Hepatocyte (in vitro differentiated cells): ENCODE measurements at regions not wholly inside any gene's neighbourhood (a gene's known extent, or its start where the extent isn't known, plus 50 kb on each side); places are given as distances from the start of the nearest gene placed in this dataset.

Experiments
- CTCF ChIP-seq: fragments of 200-600 bp; sonication (generic); IDR thresholded peaks from 2 replicates; pipeline ENCODE4 v1.5.1; 2016; ENCODE audit warnings: antibody characterized with exemption, mild to moderate bottlenecking; ENCODE audit not compliant: poor library complexity
- EZH2 ChIP-seq: fragments of 200-600 bp; sonication (generic); IDR thresholded peaks from 2 replicates; pipeline ENCODE4 v1.6.1; 2016; ENCODE audit warnings: antibody characterized with exemption, mild to moderate bottlenecking, borderline replicate concordance
- EZH2phosphoT487 ChIP-seq: fragments of 200-600 bp; sonication (generic); IDR thresholded peaks from one replicate; pipeline ENCODE4 v1.6.1; 2018; ENCODE audit warnings: antibody characterized with exemption, mild to moderate bottlenecking, low read depth, moderate library complexity; ENCODE audit not compliant: unreplicated experiment, severe bottlenecking

- TF ChIP-seq CTCF (no peak), EZH2 (no peak), EZH2phosphoT487 (no peak)
Observed at GRCh38 chr1:4087530-4088420, 187.7 kb upstream of the C1orf174 start.
